ENCODE measurements at regions not wholly inside any gene's neighbourhood (a gene's known extent, or its start where the extent isn't known, plus 50 kb on each side); places are given as distances from the start of the nearest gene placed in this dataset.
A peak's percentile ranks its signal among the peaks of the same experiment; 100 is the strongest.

GRCh38 chr12:126607157-126607556 is 1541.9 kb downstream of the AACS start:
- DNase-seq (ENCODE audit: low read depth), result no peak
- H3K4me3 ChIP-seq (ENCODE audit: low read length), result no peak overlapping the region
- TF ChIP-seq, protein P1, sequence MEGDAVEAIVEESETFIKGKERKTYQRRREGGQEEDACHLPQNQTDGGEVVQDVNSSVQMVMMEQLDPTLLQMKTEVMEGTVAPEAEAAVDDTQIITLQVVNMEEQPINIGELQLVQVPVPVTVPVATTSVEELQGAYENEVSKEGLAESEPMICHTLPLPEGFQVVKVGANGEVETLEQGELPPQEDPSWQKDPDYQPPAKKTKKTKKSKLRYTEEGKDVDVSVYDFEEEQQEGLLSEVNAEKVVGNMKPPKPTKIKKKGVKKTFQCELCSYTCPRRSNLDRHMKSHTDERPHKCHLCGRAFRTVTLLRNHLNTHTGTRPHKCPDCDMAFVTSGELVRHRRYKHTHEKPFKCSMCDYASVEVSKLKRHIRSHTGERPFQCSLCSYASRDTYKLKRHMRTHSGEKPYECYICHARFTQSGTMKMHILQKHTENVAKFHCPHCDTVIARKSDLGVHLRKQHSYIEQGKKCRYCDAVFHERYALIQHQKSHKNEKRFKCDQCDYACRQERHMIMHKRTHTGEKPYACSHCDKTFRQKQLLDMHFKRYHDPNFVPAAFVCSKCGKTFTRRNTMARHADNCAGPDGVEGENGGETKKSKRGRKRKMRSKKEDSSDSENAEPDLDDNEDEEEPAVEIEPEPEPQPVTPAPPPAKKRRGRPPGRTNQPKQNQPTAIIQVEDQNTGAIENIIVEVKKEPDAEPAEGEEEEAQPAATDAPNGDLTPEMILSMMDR (conservative IDR thresholded peaks at IDR 0.05; ENCODE audit: low read length), result no peak

DNA sequence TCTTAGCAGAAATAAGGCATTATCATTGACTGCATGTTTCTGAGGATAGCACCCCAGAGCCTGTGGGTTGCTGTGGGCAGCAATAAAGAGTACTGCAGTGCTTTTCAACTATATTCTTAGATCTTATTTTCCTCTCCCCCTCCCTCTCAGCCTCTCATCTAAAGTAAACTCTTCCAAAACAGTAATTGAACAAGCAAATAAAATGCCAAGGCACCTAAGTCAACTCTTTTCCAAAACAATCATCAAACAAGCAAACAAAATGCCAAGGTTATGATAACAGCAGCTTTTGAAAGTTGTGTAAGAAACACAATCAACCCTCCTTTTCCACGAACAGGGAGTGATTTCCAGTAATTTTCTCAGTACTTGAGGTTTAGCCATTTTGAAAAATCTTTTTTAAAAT is 1542.6 kb downstream of the AACS start:
- TF ChIP-seq, protein P1 (conservative IDR thresholded peaks at IDR 0.05; ENCODE audit: low read length), result no peak
- no peak for DNase-seq (ENCODE audit: low read depth)
- no peak overlapping the region for H3K4me3 ChIP-seq (ENCODE audit: low read length)

DNA sequence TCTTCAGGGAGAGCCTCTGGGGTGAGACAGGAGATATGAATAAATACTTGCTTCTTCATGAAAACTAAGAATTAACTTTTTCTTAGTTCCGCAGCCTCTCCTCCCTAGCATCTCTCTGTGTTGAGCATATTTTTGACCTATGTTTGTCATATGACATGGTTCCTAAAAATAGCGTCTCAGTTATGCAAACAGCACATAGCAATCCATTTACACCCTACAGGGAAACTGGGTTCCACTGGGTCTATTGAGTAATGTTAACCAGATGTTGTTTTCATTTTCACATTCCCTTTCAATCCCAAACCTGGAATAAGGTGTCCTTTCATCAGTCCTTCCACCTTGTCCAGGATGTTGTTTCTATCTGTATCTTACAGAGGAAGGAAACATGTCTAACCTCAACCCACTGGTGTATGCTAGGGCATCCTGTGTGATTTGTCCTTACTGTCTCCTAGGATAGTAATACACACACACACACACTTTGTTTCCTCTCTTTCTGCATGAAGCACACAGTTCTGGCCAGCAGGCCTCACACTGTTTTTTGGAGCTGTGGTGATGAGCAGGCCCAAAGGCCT is 1543.5 kb downstream of the AACS start:
- H3K4me3 ChIP-seq (ENCODE audit: low read length), result no peak overlapping the region
- peak; percentile 1 for DNase-seq (ENCODE audit: low read depth)
- TF ChIP-seq, protein P1 (conservative IDR thresholded peaks at IDR 0.05; ENCODE audit: low read length), result no peak

DNA sequence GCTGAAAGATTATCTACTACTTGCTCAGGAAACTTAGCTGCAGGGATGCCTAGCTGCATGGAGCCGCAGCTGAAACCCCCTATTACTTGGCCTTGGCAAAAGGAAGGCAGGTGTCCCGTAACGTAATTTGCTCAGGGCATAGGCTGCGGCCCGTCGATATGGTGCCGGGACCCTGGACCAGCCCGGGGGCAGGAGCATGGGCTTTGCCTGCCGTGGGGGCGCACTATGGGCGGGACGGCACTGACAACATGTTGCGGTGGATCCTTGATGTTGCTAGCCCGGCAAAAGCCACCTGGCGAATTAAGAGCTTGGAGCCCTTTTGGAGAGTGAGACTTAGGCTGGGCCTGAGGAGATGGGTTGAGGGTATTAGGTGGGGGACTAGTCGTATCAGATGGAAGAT is 1551.2 kb downstream of the AACS start:
- no peak overlapping the region for H3K4me3 ChIP-seq (ENCODE audit: low read length)
- DNase-seq (ENCODE audit: low read depth), result no peak
- TF ChIP-seq, protein P1 (conservative IDR thresholded peaks at IDR 0.05; ENCODE audit: low read length), result no peak

GRCh38 chr12:126617312-126617711 is 1552.1 kb downstream of the AACS start:
- TF ChIP-seq, protein P1 (conservative IDR thresholded peaks at IDR 0.05; ENCODE audit: low read length), result peak; percentile 21; the same call in 1 of the 2 replicates
- DNase-seq (ENCODE audit: low read depth), result no peak

DNA sequence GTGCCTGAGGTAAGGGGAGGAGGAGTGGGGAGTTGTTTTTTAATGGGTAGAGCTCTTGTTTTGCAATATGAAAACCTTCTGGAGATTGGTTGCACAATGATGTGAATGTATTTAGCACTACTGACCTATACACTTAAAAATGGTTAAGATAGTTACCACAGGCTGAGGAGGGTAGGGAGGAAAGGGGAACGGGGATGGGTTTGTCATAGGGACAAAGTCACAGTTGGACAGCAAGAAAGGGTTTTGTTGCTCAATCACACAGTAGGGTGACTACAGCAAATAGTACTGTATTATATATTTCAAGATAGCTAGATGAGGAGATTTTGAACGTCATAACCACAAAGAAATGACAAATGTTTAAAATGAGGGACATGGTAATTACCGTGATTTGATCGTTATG is 1562.4 kb downstream of the AACS start:
- H3K4me3 ChIP-seq (ENCODE audit: low read length), result no peak overlapping the region
- DNase-seq (ENCODE audit: low read depth), result no peak
- TF ChIP-seq, protein P1 (conservative IDR thresholded peaks at IDR 0.05; ENCODE audit: low read length), result no peak

More at GRCh38 chr12:126617312-126617711, 1552.1 kb downstream of the AACS start:
- H3K4me3 ChIP-seq (ENCODE audit: low read length), result no peak overlapping the region

DNA sequence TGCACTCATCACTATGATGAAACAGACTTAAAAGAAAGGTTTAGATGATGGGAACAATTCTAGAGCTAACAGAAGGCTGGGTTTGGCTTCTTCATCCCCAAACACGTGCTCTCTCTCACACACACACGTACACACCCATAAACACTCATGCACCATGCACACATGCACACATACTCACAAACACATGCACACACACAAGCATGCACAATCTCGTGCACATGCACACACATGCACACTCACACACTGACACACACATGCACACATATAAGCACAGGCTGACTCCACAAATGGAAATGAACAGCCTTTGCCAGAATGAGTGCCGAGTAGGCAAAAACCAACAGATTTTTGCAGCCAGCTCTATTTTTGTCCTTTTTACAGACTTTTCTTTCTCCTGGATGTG is 1571.6 kb downstream of the AACS start:
- no peak overlapping the region for H3K4me3 ChIP-seq (ENCODE audit: low read length)
- no peak for DNase-seq (ENCODE audit: low read depth)
- TF ChIP-seq, protein P1 (conservative IDR thresholded peaks at IDR 0.05; ENCODE audit: low read length), result no peak

Measured in AG10803 (cell line).